ENCODE measurements at regions not wholly inside any gene's neighbourhood (a gene's known extent, or its start where the extent isn't known, plus 50 kb on each side); places are given as distances from the start of the nearest gene placed in this dataset.

DNA sequence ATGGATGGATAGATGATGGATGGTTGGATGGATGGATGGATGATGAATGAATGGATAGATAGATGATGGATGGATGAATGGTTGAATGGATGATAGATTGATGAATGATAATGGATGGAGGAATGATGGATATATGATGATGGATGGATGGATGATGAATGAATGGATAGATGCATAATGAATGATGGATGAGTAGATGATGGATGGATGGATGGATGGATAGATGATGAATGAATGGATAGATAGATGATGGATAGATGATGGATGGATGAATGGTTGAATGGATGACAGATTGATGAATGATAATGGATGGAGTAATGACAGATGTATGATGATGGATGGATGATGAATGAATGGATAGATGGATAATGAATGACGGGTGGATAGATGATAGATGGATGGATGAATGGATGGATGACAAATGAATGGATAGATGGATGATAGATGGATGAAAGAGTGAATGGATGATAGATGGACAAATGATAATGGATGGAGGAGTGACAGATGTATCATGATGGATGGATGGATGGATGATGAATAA, 1466.5 kb downstream of the BRD1 start:
- no peak for DNase-seq (ENCODE audit: low spot score)
- TF ChIP-seq CTCF (IDR thresholded peaks at IDR 0.05; ENCODE audit: extremely low read depth, missing control alignments): no peak

- no peak for DNase-seq (ENCODE audit: low spot score)
- TF ChIP-seq CTCF (IDR thresholded peaks at IDR 0.05; ENCODE audit: extremely low read depth, missing control alignments): no peak
Measured at GRCh38 chr22:48359613-48359965, 1468.1 kb downstream of the BRD1 start.

GRCh38 chr22:48358886-48359612, 1468.6 kb downstream of the BRD1 start:
- no peak for TF ChIP-seq CTCF (IDR thresholded peaks at IDR 0.05; ENCODE audit: extremely low read depth, missing control alignments)
- no peak for DNase-seq (ENCODE audit: low spot score)

DNA sequence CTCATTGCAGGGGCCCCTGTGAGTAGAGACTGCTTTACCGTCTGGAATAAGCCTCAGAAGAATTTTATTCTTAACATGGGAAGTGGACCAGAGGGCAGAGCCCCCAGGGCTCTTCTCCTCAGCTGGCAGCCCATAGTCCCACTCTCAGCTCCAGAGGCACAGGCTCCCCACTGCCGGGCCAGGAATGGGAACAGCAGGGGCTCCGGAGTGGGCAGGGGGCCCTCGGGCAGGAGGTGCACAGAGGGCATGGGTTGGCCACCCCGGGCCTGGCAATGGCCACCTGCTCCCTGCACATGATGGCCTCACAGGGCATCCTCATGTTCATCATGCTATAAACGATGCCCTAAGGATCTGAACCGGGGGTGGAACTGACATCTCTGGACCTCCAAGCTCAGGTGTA, 1469.7 kb downstream of the BRD1 start:
- no peak for TF ChIP-seq CTCF (IDR thresholded peaks at IDR 0.05; ENCODE audit: extremely low read depth, missing control alignments)
- no peak for DNase-seq (ENCODE audit: low spot score)

- no peak for DNase-seq (ENCODE audit: low spot score)
- TF ChIP-seq CTCF (IDR thresholded peaks at IDR 0.05; ENCODE audit: extremely low read depth, missing control alignments): no peak
Measured at GRCh38 chr22:48357196-48357595, 1470.5 kb downstream of the BRD1 start.

GRCh38 chr22:48356731-48357130, 1470.9 kb downstream of the BRD1 start:
- no peak for DNase-seq (ENCODE audit: low spot score)
- no peak for TF ChIP-seq CTCF (IDR thresholded peaks at IDR 0.05; ENCODE audit: extremely low read depth, missing control alignments)

- DNase-seq (ENCODE audit: low spot score): no peak
- no peak for TF ChIP-seq CTCF (IDR thresholded peaks at IDR 0.05; ENCODE audit: extremely low read depth, missing control alignments)
Measured at GRCh38 chr22:48354096-48354495, 1473.6 kb downstream of the BRD1 start.

Measured in GM20000 (cell line).